SK-N-SH treated with all-trans-retinoic acid at 6 μM for 48 hours (cell line): ENCODE measurements at regions not wholly inside any gene's neighbourhood (a gene's known extent, or its start where the extent isn't known, plus 50 kb on each side); places are given as distances from the start of the nearest gene placed in this dataset.

Experiments
- ARNTL ChIP-seq: fragments of 450-650 bp; formaldehyde crosslinking; IDR thresholded peaks from 2 replicates; pipeline ENCODE4 v1.5.0; 2020; ENCODE audit warnings: low read depth, mild to moderate bottlenecking, moderate library complexity, borderline replicate concordance
- CSDC2 ChIP-seq: fragments of 250-450 bp; sonication (Bioruptor Pico); IDR thresholded peaks from 2 replicates; pipeline ENCODE4 v1.5.0; 2020; ENCODE audit warnings: mild to moderate bottlenecking, moderate library complexity
- ESRRG ChIP-seq: fragments of 250-450 bp; sonication (Bioruptor Pico); IDR thresholded peaks from 2 replicates; pipeline ENCODE4 v1.6.1; 2021; ENCODE audit warnings: mild to moderate bottlenecking
- RARB ChIP-seq: fragments of 250-450 bp; sonication (Bioruptor Pico); IDR thresholded peaks from 2 replicates; pipeline ENCODE4 v1.8.0; 2021; ENCODE audit warnings: mild to moderate bottlenecking, moderate library complexity
- TCF4 ChIP-seq: fragments of 250-450 bp; sonication (Bioruptor Pico); IDR thresholded peaks from 2 replicates; pipeline ENCODE4 v1.8.0; 2021; ENCODE audit warnings: mild to moderate bottlenecking, moderate library complexity, borderline replicate concordance
- ZFP3 ChIP-seq: fragments of 250-450 bp; sonication (Bioruptor Pico); IDR thresholded peaks from 2 replicates; pipeline ENCODE4 v1.5.0; 2020; ENCODE audit warnings: mild to moderate bottlenecking, moderate library complexity
- ZNF565 ChIP-seq: fragments of 450-650 bp; formaldehyde crosslinking; conservative IDR thresholded peaks from 2 replicates; pipeline ENCODE4 v1.5.0; 2020; ENCODE audit warnings: low read depth, mild to moderate bottlenecking, moderate library complexity
- ZNF8 ChIP-seq: fragments of 450-650 bp; formaldehyde crosslinking; IDR thresholded peaks from 2 replicates; pipeline ENCODE4 v1.5.0; 2020; ENCODE audit warnings: mild to moderate bottlenecking, moderate library complexity
- TF ChIP-seq, protein P1 (sequence below): fragments of 250-450 bp; sonication (Bioruptor Pico); IDR thresholded peaks from 2 replicates; pipeline ENCODE4 v1.8.0; 2020; ENCODE audit warnings: mild to moderate bottlenecking, moderate library complexity, borderline replicate concordance

DNA sequence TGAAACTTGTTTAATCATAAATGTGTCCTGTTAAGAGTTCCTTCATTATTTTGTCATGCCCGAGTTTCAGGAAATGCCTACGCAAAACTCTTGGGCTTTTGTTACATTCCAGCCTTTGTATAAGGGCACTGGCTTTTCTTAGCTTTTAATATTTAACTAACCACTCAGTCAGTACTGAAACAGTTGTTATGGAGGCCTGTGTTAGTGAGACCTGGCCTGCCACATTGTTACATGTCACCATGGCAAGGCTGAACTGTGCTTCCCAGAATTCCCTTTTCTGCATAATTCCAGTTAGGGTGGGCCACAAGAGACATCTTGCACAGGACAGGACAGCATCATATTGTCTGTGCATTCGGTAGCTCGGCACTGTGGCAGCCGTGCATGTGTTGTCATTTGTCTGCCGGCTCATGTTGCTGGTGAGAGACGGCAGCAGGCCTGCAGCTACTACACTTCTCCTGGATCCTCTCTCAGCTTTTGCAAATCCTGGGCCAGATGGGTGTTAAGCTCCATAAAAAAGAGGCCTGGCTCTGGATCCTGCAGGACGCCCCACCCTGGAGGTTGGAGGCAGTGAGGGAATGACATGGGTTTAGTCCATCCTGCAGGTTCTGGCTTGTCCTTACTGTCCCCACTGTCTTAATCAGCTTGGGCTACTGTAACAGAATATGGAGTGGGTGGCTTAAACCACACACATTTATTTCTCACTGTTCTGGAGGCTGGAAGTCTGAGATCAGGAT lies 128.8 kb upstream of the DTNBP1 start:
- TF ChIP-seq ZFP3, result no peak
- TF ChIP-seq ZNF8 (CRISPR knock-in tag), result no peak
- no peak for TF ChIP-seq ESRRG (CRISPR knock-in tag)
- TF ChIP-seq, protein P1, sequence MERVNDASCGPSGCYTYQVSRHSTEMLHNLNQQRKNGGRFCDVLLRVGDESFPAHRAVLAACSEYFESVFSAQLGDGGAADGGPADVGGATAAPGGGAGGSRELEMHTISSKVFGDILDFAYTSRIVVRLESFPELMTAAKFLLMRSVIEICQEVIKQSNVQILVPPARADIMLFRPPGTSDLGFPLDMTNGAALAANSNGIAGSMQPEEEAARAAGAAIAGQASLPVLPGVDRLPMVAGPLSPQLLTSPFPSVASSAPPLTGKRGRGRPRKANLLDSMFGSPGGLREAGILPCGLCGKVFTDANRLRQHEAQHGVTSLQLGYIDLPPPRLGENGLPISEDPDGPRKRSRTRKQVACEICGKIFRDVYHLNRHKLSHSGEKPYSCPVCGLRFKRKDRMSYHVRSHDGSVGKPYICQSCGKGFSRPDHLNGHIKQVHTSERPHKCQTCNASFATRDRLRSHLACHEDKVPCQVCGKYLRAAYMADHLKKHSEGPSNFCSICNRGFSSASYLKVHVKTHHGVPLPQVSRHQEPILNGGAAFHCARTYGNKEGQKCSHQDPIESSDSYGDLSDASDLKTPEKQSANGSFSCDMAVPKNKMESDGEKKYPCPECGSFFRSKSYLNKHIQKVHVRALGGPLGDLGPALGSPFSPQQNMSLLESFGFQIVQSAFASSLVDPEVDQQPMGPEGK (CRISPR knock-in tag), result no peak
- TF ChIP-seq ZNF565 (CRISPR knock-in tag), result no peak
- TF ChIP-seq TCF4, result no peak
- no peak for TF ChIP-seq CSDC2 (CRISPR knock-in tag)
- TF ChIP-seq ARNTL, result no peak
- TF ChIP-seq RARB (CRISPR knock-in tag), result no peak
